Loucy (cell line): ENCODE measurements at regions not wholly inside any gene's neighbourhood (a gene's known extent, or its start where the extent isn't known, plus 50 kb on each side); places are given as distances from the start of the nearest gene placed in this dataset.
"Not testable (repeated sequence)": the region's sequence is repeated elsewhere in the genome, so short reads cannot be mapped to it uniquely, and the experiment has no call there.

Experiments used
- H2AFZ ChIP-seq: fragments of 200-600 bp; sonication (generic); 2 replicates; pipeline ENCODE4 v1.6.0; 2016; ENCODE audit warnings: antibody characterized with exemption, mild to moderate bottlenecking, low read length, moderate library complexity
- H3F3A ChIP-seq: fragments of 200-600 bp; 2 replicates; pipeline ENCODE4 v1.6.0; 2016; ENCODE audit warnings: antibody characterized with exemption, low read depth, mild to moderate bottlenecking
- H3K27me3 ChIP-seq: fragments of 200-600 bp; sonication (generic); 2 replicates; pipeline ENCODE4 v1.6.1; 2014; ENCODE audit warnings: low read length, mild to moderate bottlenecking; ENCODE audit not compliant: insufficient read depth, poor library complexity, severe bottlenecking
- H3K36me3 ChIP-seq: fragments of 200-600 bp; sonication (generic); 2 replicates; pipeline ENCODE4 v1.6.1; 2016; ENCODE audit warnings: low read length; ENCODE audit not compliant: insufficient read depth
- H3K4me1 ChIP-seq: fragments of 200-600 bp; sonication (generic); 2 replicates; pipeline ENCODE4 v1.5.1; 2014; ENCODE audit warnings: low read length, mild to moderate bottlenecking; ENCODE audit not compliant: insufficient read depth, poor library complexity, severe bottlenecking
- H3K4me2 ChIP-seq: fragments of 200-600 bp; sonication (generic); 2 replicates; pipeline ENCODE4 v1.6.0; 2014; ENCODE audit warnings: antibody characterized with exemption, low read length, low read depth, mild to moderate bottlenecking; ENCODE audit not compliant: poor library complexity, severe bottlenecking
- H3K4me3 ChIP-seq: fragments of 200-600 bp; sonication (generic); 2 replicates; pipeline ENCODE4 v1.5.1; 2014; ENCODE audit warnings: low read length, mild to moderate bottlenecking, mixed read lengths; ENCODE audit not compliant: poor library complexity, severe bottlenecking
- H3K79me2 ChIP-seq: fragments of 200-600 bp; sonication (generic); 2 replicates; pipeline ENCODE4 v1.6.1; 2014; ENCODE audit warnings: low read length; ENCODE audit not compliant: insufficient read depth
- H3K9ac ChIP-seq: fragments of 200-600 bp; sonication (generic); 2 replicates; pipeline ENCODE4 v1.6.0; 2014; ENCODE audit warnings: mild to moderate bottlenecking, low read depth, low read length, moderate library complexity; ENCODE audit not compliant: poor library complexity, severe bottlenecking
- H3K9me2 ChIP-seq: fragments of 200-600 bp; sonication (generic); replicated peaks from 2 replicates; pipeline ENCODE4 v1.6.1; 2016; ENCODE audit warnings: low read depth, low read length, mixed read lengths
- H3K9me3 ChIP-seq: fragments of 200-600 bp; sonication (generic); 2 replicates; pipeline ENCODE4 v1.6.1; 2014; ENCODE audit warnings: mild to moderate bottlenecking, antibody characterized with exemption, low read length, low read depth; ENCODE audit not compliant: insufficient read depth
- H4K20me1 ChIP-seq: fragments of 200-600 bp; sonication (generic); 2 replicates; pipeline ENCODE4 v1.6.0; 2014; ENCODE audit warnings: antibody characterized with exemption, low read length, mild to moderate bottlenecking; ENCODE audit not compliant: insufficient read depth, poor library complexity, severe bottlenecking
- CTCF ChIP-seq: fragments of 200-600 bp; sonication (generic); conservative IDR thresholded peaks from 2 replicates; pipeline ENCODE4 v1.5.1; 2014; ENCODE audit warnings: mild to moderate bottlenecking, antibody characterized with exemption, low read length
- EZH2phosphoT487 ChIP-seq: fragments of 200-600 bp; IDR thresholded peaks from 2 replicates; pipeline ENCODE4 v1.6.1; 2018; ENCODE audit warnings: antibody characterized with exemption, mild to moderate bottlenecking, moderate library complexity, borderline replicate concordance

- H3F3A ChIP-seq: no peaks in the 10 kb centered on the region
- no peaks in the 10 kb centered on the region for H4K20me1 ChIP-seq
- H3K4me3 ChIP-seq: no peak overlapping the region
- no peaks in the 10 kb centered on the region for H3K36me3 ChIP-seq
- H3K9me3 ChIP-seq: no peaks in the 10 kb centered on the region; the same call in 1 of the 2 replicates
- no peak overlapping the region for H3K9ac ChIP-seq
- H3K79me2 ChIP-seq: no peaks in the 10 kb centered on the region
- H3K9me2 ChIP-seq: no peaks in the 10 kb centered on the region
- TF ChIP-seq EZH2phosphoT487: no peak
- TF ChIP-seq CTCF: no peak
- no peak overlapping the region for H3K4me2 ChIP-seq
- no peak overlapping the region for H2AFZ ChIP-seq
- no peaks in the 10 kb centered on the region for H3K27me3 ChIP-seq
- H3K4me1 ChIP-seq: no peaks in the 10 kb centered on the region
These were observed 107.5 kb upstream of the TNFSF4 start for GRCh38 chr1:173314656-173315055.

- Histone ChIP-seq H3K27me3 (no peaks in the 10 kb centered on the region), H4K20me1 (no peaks in the 10 kb centered on the region), H3K79me2 (no peaks in the 10 kb centered on the region), H3K9me2 (no peaks in the 10 kb centered on the region), H3K9me3 (no peaks in the 10 kb centered on the region; the same call in 1 of the 2 replicates), H2AFZ (no peak overlapping the region), H3K4me1 (no peaks in the 10 kb centered on the region), H3K4me3 (no peak overlapping the region), H3K9ac (no peak overlapping the region), H3F3A (no peaks in the 10 kb centered on the region), H3K4me2 (no peak overlapping the region), H3K36me3 (no peaks in the 10 kb centered on the region)
- TF ChIP-seq EZH2phosphoT487 (no peak), CTCF (no peak)
These were observed 108.2 kb upstream of the TNFSF4 start for GRCh38 chr1:173315296-173315695.

GRCh38 chr1:173318788-173319187, 111.7 kb upstream of the TNFSF4 start:
- Histone ChIP-seq H3K27me3 (no peaks in the 10 kb centered on the region), H3K36me3 (no peaks in the 10 kb centered on the region), H3K4me2 (no peak overlapping the region), H3F3A (no peaks in the 10 kb centered on the region), H3K9ac (no peak overlapping the region), H4K20me1 (no peaks in the 10 kb centered on the region), H3K9me3 (no peaks in the 10 kb centered on the region), H3K4me1 (no peaks in the 10 kb centered on the region), H3K79me2 (no peaks in the 10 kb centered on the region), H3K4me3 (no peak overlapping the region), H2AFZ (no peak overlapping the region), H3K9me2 (no peaks in the 10 kb centered on the region)
- TF ChIP-seq CTCF (no peak), EZH2phosphoT487 (no peak)

- H3K9ac ChIP-seq, H3K27me3 ChIP-seq, H2AFZ ChIP-seq, H3K9me3 ChIP-seq, H4K20me1 ChIP-seq, H3K4me2 ChIP-seq, H3K4me1 ChIP-seq, H3K36me3 ChIP-seq, H3K9me2 ChIP-seq, H3F3A ChIP-seq, H3K79me2 ChIP-seq, H3K4me3 ChIP-seq: not testable (repeated sequence)
These were observed 117.2 kb upstream of the TNFSF4 start for GRCh38 chr1:173324352-173324751.

- H3F3A ChIP-seq, H3K4me3 ChIP-seq, H3K9me2 ChIP-seq: not testable (repeated sequence)
These were observed 120.9 kb upstream of the TNFSF4 start for GRCh38 chr1:173327987-173328386.

More at GRCh38 chr1:173327987-173328386, 120.9 kb upstream of the TNFSF4 start:
- H4K20me1 ChIP-seq, H3K27me3 ChIP-seq, H3K79me2 ChIP-seq, H3K9me3 ChIP-seq, H3K9ac ChIP-seq, H2AFZ ChIP-seq, H3K36me3 ChIP-seq, H3K4me2 ChIP-seq: not testable (repeated sequence)
- H3K4me1 ChIP-seq: peaks cover 25% of the 10 kb centered on the region
